ENCODE measurements at regions not wholly inside any gene's neighbourhood (a gene's known extent, or its start where the extent isn't known, plus 50 kb on each side); places are given as distances from the start of the nearest gene placed in this dataset.

- no peak overlapping the region for H3K27ac ChIP-seq
- no peak for DNase-seq (ENCODE audit: low spot score in 2 of 2)
- H3K4me3 ChIP-seq = no peak overlapping the region
- H3K27me3 ChIP-seq = no peaks in the 10 kb centered on the region
- H3K9me3 ChIP-seq = no peaks in the 10 kb centered on the region
- WGBS, 2 donors = 93 to 97% methylated on average over 3 of the region's 3 CpGs
- peaks cover 0 to 15% (median 0%) of the 10 kb centered on the region in 4 donors for H3K4me1 ChIP-seq
- H3K36me3 ChIP-seq = no peaks in the 10 kb centered on the region
- TF ChIP-seq, protein P1, sequence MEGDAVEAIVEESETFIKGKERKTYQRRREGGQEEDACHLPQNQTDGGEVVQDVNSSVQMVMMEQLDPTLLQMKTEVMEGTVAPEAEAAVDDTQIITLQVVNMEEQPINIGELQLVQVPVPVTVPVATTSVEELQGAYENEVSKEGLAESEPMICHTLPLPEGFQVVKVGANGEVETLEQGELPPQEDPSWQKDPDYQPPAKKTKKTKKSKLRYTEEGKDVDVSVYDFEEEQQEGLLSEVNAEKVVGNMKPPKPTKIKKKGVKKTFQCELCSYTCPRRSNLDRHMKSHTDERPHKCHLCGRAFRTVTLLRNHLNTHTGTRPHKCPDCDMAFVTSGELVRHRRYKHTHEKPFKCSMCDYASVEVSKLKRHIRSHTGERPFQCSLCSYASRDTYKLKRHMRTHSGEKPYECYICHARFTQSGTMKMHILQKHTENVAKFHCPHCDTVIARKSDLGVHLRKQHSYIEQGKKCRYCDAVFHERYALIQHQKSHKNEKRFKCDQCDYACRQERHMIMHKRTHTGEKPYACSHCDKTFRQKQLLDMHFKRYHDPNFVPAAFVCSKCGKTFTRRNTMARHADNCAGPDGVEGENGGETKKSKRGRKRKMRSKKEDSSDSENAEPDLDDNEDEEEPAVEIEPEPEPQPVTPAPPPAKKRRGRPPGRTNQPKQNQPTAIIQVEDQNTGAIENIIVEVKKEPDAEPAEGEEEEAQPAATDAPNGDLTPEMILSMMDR (IDR thresholded peaks at IDR 0.05) = no peak
- TF ChIP-seq EP300 (IDR thresholded peaks at IDR 0.05) (no peak), POLR2A (IDR thresholded peaks at IDR 0.05) (no peak)
Observed at GRCh38 chr6:3986241-3986640, 92.7 kb downstream of the FAM217A start.

DNA sequence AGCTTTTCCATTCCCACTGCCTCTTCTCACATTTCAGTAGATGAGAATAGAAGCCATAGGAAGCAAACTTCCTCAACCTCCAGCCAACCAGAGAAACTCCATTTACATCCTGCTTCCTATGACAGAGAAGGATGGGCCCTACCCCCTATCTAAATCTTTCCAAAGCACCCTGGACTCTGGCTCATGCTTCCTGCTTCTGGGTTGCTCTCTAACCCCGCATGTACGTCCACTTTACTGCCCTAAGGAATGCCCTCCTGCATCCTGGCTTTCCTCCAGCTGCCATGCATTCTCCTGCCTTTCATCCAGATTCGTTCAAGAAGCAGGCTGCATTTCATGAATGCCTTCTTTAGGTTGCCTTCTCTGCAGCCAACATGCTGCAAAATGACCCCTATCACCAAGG is 91.9 kb downstream of the FAM217A start:
- no peak for DNase-seq (ENCODE audit: low spot score in 2 of 2)
- TF ChIP-seq, protein P1 (IDR thresholded peaks at IDR 0.05) = no peak
- no peak for TF ChIP-seq EP300 (IDR thresholded peaks at IDR 0.05)
- TF ChIP-seq POLR2A (IDR thresholded peaks at IDR 0.05) = no peak
- no peaks in the 10 kb centered on the region for H3K27me3 ChIP-seq
- no peak overlapping the region for H3K4me3 ChIP-seq
- no peaks in the 10 kb centered on the region for H3K9me3 ChIP-seq
- H3K4me1 ChIP-seq = peaks cover 0 to 18% (median 0%) of the 10 kb centered on the region in 4 donors
- WGBS, 2 donors = 43 to 47% methylated on average over 3 of the region's 3 CpGs
- no peaks in the 10 kb centered on the region for H3K36me3 ChIP-seq
- H3K27ac ChIP-seq = no peak overlapping the region

GRCh38 chr6:3987576-3987975 is 91.4 kb downstream of the FAM217A start:
- H3K27me3 ChIP-seq = no peaks in the 10 kb centered on the region
- H3K4me1 ChIP-seq = peaks cover 0 to 18% (median 0%) of the 10 kb centered on the region in 4 donors
- 88 to 90% methylated on average over 2 of the region's 2 CpGs for WGBS, 2 donors
- no peak overlapping the region for H3K4me3 ChIP-seq
- no peak for DNase-seq (ENCODE audit: low spot score in 2 of 2)
- TF ChIP-seq EP300 (IDR thresholded peaks at IDR 0.05) = no peak
- TF ChIP-seq POLR2A (IDR thresholded peaks at IDR 0.05) = no peak
- TF ChIP-seq, protein P1 (IDR thresholded peaks at IDR 0.05) = no peak
- no peaks in the 10 kb centered on the region for H3K9me3 ChIP-seq
- no peaks in the 10 kb centered on the region for H3K36me3 ChIP-seq
- H3K27ac ChIP-seq = no peak overlapping the region

DNA sequence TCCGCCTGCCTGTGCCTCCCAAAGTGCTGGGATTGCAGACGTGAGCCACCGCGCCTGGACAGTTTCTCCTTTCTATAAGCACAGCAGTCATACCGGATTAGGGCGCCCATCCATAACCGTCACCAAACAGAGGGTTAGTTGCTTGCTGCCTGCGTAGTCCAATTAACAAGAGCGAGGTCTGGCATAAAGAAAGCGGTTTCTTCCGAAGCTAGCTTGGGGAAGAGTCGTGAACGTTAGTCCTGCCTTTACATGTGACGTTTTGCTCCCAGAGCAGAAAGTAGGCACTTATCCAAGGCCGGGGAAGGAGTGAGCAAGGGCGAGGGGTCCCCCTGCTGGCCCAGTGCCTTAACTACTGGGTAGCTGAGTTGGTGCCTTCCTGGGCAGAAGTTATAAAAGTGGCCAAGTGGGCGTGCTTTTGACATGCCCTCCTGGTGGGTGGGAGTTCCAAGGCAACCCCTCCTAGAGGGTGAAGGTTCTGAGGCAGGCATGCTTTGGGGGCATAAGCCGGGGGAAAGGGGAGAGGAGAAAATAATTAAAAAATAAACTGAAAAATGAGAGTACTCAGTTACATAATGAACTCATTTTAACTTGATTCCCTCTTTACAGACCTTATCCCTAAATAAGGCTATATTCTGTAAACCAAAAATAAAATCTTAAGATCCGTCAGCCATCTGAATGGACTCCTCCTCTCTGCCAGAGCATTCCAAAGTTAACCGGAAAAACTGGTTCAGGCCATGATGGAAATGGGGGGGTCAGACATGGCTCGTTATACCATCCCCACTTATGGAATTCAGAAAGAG is 88.0 kb downstream of the FAM217A start:
- no peaks in the 10 kb centered on the region for H3K36me3 ChIP-seq
- H3K4me3 ChIP-seq = peak overlapping the region in 1 of 4 donors; percentile 40
- H3K27ac ChIP-seq = peak overlapping the region in 3 of 4 donors; percentile 42 to 74 (median 56)
- peak; percentile 78 to 92 for DNase-seq (ENCODE audit: low spot score in 2 of 2)
- peaks cover 0 to 18% (median 0%) of the 10 kb centered on the region in 4 donors for H3K4me1 ChIP-seq
- H3K9me3 ChIP-seq = no peaks in the 10 kb centered on the region
- peak in 1 of 2 donors; percentile 62 for TF ChIP-seq EP300 (IDR thresholded peaks at IDR 0.05)
- no peak for TF ChIP-seq POLR2A (IDR thresholded peaks at IDR 0.05)
- TF ChIP-seq, protein P1 (IDR thresholded peaks at IDR 0.05) = peak; percentile 84 to 89 (median 86)
- WGBS, 2 donors = 16 to 25% methylated on average over 18 to 19 of the region's 21 CpGs
- H3K27me3 ChIP-seq = no peaks in the 10 kb centered on the region

DNA sequence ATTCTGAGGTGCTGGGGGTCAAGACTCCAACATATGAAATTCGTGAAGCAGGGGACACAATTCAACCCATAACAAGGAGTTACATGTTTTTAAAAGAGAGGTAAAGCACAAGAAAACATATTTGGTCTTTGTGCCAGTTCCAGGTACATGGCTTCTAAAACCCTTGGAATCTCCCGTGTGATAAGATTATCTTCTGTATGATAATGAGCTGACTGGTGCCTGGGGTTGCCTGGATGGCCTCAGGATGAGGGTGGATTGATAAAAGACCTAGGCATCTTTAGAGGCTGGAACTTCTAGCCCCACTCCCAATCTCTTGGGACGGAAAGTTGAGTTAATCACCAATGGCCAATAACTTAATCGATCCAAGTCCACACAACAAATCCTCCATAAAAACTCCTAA is 87.0 kb downstream of the FAM217A start:
- no peak for DNase-seq (ENCODE audit: low spot score in 2 of 2)
- no peak overlapping the region for H3K4me3 ChIP-seq
- no peaks in the 10 kb centered on the region for H3K27me3 ChIP-seq
- no peak overlapping the region for H3K27ac ChIP-seq
- TF ChIP-seq, protein P1 (IDR thresholded peaks at IDR 0.05) = no peak
- TF ChIP-seq EP300 (IDR thresholded peaks at IDR 0.05) (no peak), POLR2A (IDR thresholded peaks at IDR 0.05) (no peak)
- no peaks in the 10 kb centered on the region for H3K9me3 ChIP-seq
- 77 to 88% methylated on average over 4 of the region's 4 CpGs for WGBS, 2 donors
- H3K36me3 ChIP-seq = no peaks in the 10 kb centered on the region
- H3K4me1 ChIP-seq = peaks cover 0 to 20% (median 0%) of the 10 kb centered on the region in 4 donors

All from tibial nerve (tissue), 4 donors.